GM18511 (cell line): ENCODE measurements at regions not wholly inside any gene's neighbourhood (a gene's known extent, or its start where the extent isn't known, plus 50 kb on each side); places are given as distances from the start of the nearest gene placed in this dataset.
A peak's percentile ranks its signal among the peaks of the same experiment; 100 is the strongest.

ENCODE experiments used
- ATAC-seq: cut with Tn5 transposase; IDR thresholded peaks from one replicate; pipeline ENCODE4 v1.9.1; 2021; ENCODE audit warnings: mild to moderate bottlenecking, moderate library complexity; ENCODE audit not compliant: unreplicated experiment

GRCh38 chr6:53216301-53216700 lies 67.7 kb upstream of the GCM1 start:
- no peak for ATAC-seq

- ATAC-seq, result no peak
These were observed 65.5 kb upstream of the GCM1 start for GRCh38 chr6:53214172-53214571.

- ATAC-seq, result no peak
These were observed 62.2 kb upstream of the GCM1 start for GRCh38 chr6:53210811-53211210.

- no peak for ATAC-seq
These were observed 61.0 kb upstream of the GCM1 start for GRCh38 chr6:53209681-53210080.

- no peak for ATAC-seq
These were observed 57.1 kb upstream of the GCM1 start for GRCh38 chr6:53205778-53206177.

GRCh38 chr6:53203483-53203882 lies 54.8 kb upstream of the GCM1 start:
- ATAC-seq, result no peak

GRCh38 chr6:53202052-53202451 lies 53.4 kb upstream of the GCM1 start:
- no peak for ATAC-seq

GRCh38 chr6:53201270-53201669 lies 52.6 kb upstream of the GCM1 start:
- peak; percentile 41 for ATAC-seq

GRCh38 chr6:53199765-53200164 lies 51.1 kb upstream of the GCM1 start:
- ATAC-seq, result no peak

- peak; percentile 94 for ATAC-seq
These were observed 50.5 kb upstream of the GCM1 start for GRCh38 chr6:53199156-53199555.
